Keratinocyte (primary cell): ENCODE measurements at regions not wholly inside any gene's neighbourhood (a gene's known extent, or its start where the extent isn't known, plus 50 kb on each side); places are given as distances from the start of the nearest gene placed in this dataset.

Experiments
- DNase-seq: peaks from one replicate; pipeline ENCODE4 v3.0.0-alpha.2; 2011; ENCODE audit warnings: low read depth, missing footprints, low spot score
- FAIRE-seq: peaks from 2 replicates; lab custom pipeline; 2011; peaks lifted over from hg19 to GRCh38; lab: Jason Lieb, UNC
- H2AFZ ChIP-seq: 2 replicates; pipeline ENCODE4 v1.6.0; 2012; ENCODE audit warnings: low read length, control low read depth, inconsistent platforms; ENCODE audit not compliant: control insufficient read depth
- H3K27ac ChIP-seq: 2 replicates; pipeline ENCODE4 v1.5.1; 2011; ENCODE audit warnings: low read length; ENCODE audit not compliant: control insufficient read depth, insufficient read depth
- H3K27me3 ChIP-seq: 3 replicates; pipeline ENCODE4 v1.6.0; 2011; ENCODE audit warnings: low read length; ENCODE audit not compliant: control insufficient read depth, insufficient read depth; ENCODE audit errors: extremely low read depth
- H3K36me3 ChIP-seq, 2 experiments: 2 replicates in 1 of 2; 3 replicates in 1 of 2; pipeline ENCODE4 v1.5.1; 2011; ENCODE audit warnings: low read length in 2 of 2, mild to moderate bottlenecking in 1 of 2; ENCODE audit not compliant: control insufficient read depth in 2 of 2, insufficient read depth in 2 of 2; ENCODE audit errors: extremely low read depth in 1 of 2
- H3K4me1 ChIP-seq: 3 replicates; pipeline ENCODE4 v1.5.1; 2011; ENCODE audit warnings: low read length; ENCODE audit not compliant: control insufficient read depth, insufficient read depth; ENCODE audit errors: extremely low read depth
- H3K4me2 ChIP-seq: 3 replicates; pipeline ENCODE4 v1.6.0; 2011; ENCODE audit warnings: low read depth, low read length; ENCODE audit not compliant: control insufficient read depth, insufficient read depth; ENCODE audit errors: extremely low read depth
- H3K4me3 ChIP-seq, 3 experiments: fragments of 200-600 bp in 1 of 3; sonication (generic) in 1 of 3; 2 replicates in 2 of 3; 3 replicates in 1 of 3; pipeline ENCODE4 v1.5.1; 2011 to 2016; ENCODE audit warnings: low read length in 3 of 3, mild to moderate bottlenecking in 3 of 3, control low read depth in 2 of 3, inconsistent platforms in 1 of 3, low read depth in 1 of 3, mixed read lengths in 1 of 3, mixed run types in 1 of 3, moderate library complexity in 1 of 3; ENCODE audit not compliant: control insufficient read depth in 2 of 3, insufficient read depth in 2 of 3; ENCODE audit errors: extremely low read depth in 1 of 3
- H3K79me2 ChIP-seq: 2 replicates; pipeline ENCODE4 v1.6.0; 2012; ENCODE audit warnings: low read length; ENCODE audit not compliant: control insufficient read depth, insufficient read depth
- H3K9ac ChIP-seq: 3 replicates; pipeline ENCODE4 v1.6.0; 2011; ENCODE audit warnings: low read length; ENCODE audit not compliant: control insufficient read depth, insufficient read depth; ENCODE audit errors: extremely low read depth
- H3K9me1 ChIP-seq: 3 replicates; pipeline ENCODE4 v1.6.0; 2011; ENCODE audit warnings: low read length; ENCODE audit not compliant: control insufficient read depth, insufficient read depth; ENCODE audit errors: extremely low read depth
- H3K9me3 ChIP-seq: 2 replicates; pipeline ENCODE4 v1.5.1; 2012; ENCODE audit warnings: low read depth, low read length; ENCODE audit not compliant: control insufficient read depth
- H4K20me1 ChIP-seq: 3 replicates; pipeline ENCODE4 v1.6.0; 2011; ENCODE audit warnings: low read length; ENCODE audit not compliant: control insufficient read depth, insufficient read depth; ENCODE audit errors: extremely low read depth
- EZH2 ChIP-seq: IDR thresholded peaks from one replicate; pipeline ENCODE4 v1.6.1; 2012; ENCODE audit warnings: inconsistent platforms, mild to moderate bottlenecking, low read length, moderate library complexity
- dilution Hi-C: fragments of 300-500 bp; cut with MboI; formaldehyde crosslinking; loops from one replicate; pipeline ENCODE4 v1.7.0; 2020; ENCODE audit warnings: low sequenced_read_pairs; ENCODE audit not compliant: extremely low pct_ligation_motif_present
- TF ChIP-seq, protein P1 (sequence below), 3 experiments: IDR thresholded peaks in 1 of 3; conservative IDR thresholded peaks in 1 of 3; optimal IDR thresholded peaks in 1 of 3; 2 replicates in 2 of 3; 3 replicates in 1 of 3; pipeline versions ENCODE3 to v1.5.1; 2011; ENCODE audit warnings: low read length in 3 of 3, mild to moderate bottlenecking in 3 of 3, moderate library complexity in 2 of 3, control low read depth in 1 of 3, inconsistent platforms in 1 of 3; ENCODE audit not compliant: insufficient read depth in 2 of 3; ENCODE audit errors: extremely low read depth in 1 of 3

DNA sequence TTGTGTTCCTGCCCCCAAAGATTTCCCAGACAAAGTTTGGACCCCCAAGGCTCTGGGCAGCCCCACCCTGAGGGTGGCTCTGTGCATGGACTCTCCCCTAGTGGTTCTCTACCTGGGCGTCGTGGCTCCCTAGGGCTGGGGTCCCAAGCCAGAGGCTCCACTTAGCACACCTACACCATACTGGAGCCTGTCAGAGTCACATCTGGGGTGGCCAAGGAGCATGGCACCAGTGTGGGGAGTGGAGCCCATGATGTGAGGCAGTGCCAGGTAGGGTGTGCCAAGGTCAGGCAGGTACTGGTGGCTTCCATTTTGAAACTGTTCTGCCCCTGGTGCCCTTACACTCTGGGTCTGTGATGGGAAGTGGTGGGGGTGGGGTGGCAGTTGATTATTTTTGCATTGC lies 109.9 kb upstream of the GNAO1 start:
- Histone ChIP-seq H2AFZ (no peak overlapping the region), H3K4me2 (no peak overlapping the region), H3K79me2 (no peaks in the 10 kb centered on the region), H3K27ac (no peak overlapping the region), H3K4me1 (no peaks in the 10 kb centered on the region), H3K9me3 (no peaks in the 10 kb centered on the region), H3K9ac (no peak overlapping the region), H4K20me1 (no peaks in the 10 kb centered on the region), H3K36me3 (no peaks in the 10 kb centered on the region), H3K9me1 (no peaks in the 10 kb centered on the region), H3K4me3 (no peak overlapping the region), H3K27me3 (no peaks in the 10 kb centered on the region)
- no peak for TF ChIP-seq EZH2
- TF ChIP-seq, protein P1, sequence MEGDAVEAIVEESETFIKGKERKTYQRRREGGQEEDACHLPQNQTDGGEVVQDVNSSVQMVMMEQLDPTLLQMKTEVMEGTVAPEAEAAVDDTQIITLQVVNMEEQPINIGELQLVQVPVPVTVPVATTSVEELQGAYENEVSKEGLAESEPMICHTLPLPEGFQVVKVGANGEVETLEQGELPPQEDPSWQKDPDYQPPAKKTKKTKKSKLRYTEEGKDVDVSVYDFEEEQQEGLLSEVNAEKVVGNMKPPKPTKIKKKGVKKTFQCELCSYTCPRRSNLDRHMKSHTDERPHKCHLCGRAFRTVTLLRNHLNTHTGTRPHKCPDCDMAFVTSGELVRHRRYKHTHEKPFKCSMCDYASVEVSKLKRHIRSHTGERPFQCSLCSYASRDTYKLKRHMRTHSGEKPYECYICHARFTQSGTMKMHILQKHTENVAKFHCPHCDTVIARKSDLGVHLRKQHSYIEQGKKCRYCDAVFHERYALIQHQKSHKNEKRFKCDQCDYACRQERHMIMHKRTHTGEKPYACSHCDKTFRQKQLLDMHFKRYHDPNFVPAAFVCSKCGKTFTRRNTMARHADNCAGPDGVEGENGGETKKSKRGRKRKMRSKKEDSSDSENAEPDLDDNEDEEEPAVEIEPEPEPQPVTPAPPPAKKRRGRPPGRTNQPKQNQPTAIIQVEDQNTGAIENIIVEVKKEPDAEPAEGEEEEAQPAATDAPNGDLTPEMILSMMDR (optimal IDR thresholded peaks at IDR 0.05 in 1 of 3, IDR thresholded peaks at IDR 0.05 in 1 of 3, conservative IDR thresholded peaks at IDR 0.05 in 1 of 3; ENCODE audit: extremely low read depth in 1 of 3, insufficient read depth in 2 of 3, low read length in 3 of 3) = no peak
- dilution Hi-C loops = no loop called here
- FAIRE-seq (no peak), DNase-seq (no peak)

DNA sequence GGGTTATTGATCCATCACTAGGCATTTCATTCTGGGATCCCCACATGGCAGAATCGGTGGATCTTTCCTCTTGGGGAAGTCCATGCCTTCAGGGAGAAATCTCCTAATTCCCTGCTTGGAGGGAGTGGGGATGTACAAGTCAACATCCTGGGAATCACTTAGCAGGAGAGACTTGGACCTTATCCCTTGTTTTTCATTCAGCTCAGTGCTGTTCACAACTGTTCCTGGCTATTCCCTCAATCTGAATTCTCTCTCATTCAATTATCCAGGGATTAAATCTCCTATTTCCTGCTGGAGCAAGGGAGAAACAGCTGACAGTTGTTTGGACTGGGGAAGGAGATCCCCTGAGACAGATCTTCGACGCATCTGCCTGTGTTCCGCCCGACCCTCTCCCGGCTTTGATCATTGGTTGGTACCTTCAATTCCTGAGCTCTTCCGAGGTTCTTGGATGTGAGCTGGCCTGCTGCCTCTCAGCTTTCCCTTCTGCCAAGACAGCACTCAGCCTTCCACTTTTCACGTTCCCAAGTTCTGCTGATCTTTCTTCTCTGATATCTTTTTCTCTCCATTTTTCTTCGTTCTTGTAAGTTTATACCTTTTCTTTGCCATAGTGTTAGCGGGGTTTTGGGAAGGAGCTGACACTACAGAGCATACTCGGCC lies 115.4 kb upstream of the GNAO1 start:
- no peaks in the 10 kb centered on the region for H3K36me3 ChIP-seq
- H3K9me1 ChIP-seq = no peaks in the 10 kb centered on the region
- H3K27ac ChIP-seq = no peak overlapping the region
- H3K4me2 ChIP-seq = no peak overlapping the region
- DNase-seq (no peak), FAIRE-seq (no peak)
- H3K4me1 ChIP-seq = no peaks in the 10 kb centered on the region
- no peak overlapping the region for H3K9ac ChIP-seq
- H4K20me1 ChIP-seq = no peaks in the 10 kb centered on the region
- peaks cover 3% of the 10 kb centered on the region for H3K27me3 ChIP-seq
- H3K9me3 ChIP-seq = no peaks in the 10 kb centered on the region
- H3K79me2 ChIP-seq = no peaks in the 10 kb centered on the region
- no peak overlapping the region for H2AFZ ChIP-seq
- TF ChIP-seq EZH2 = no peak
- TF ChIP-seq, protein P1 (optimal IDR thresholded peaks at IDR 0.05 in 1 of 3, IDR thresholded peaks at IDR 0.05 in 1 of 3, conservative IDR thresholded peaks at IDR 0.05 in 1 of 3; ENCODE audit: extremely low read depth in 1 of 3, insufficient read depth in 2 of 3, low read length in 3 of 3) = no peak
- dilution Hi-C loops = no loop called here
- no peak overlapping the region for H3K4me3 ChIP-seq
